Fibroblast of skin of left quadriceps (primary cell): ENCODE measurements at regions not wholly inside any gene's neighbourhood (a gene's known extent, or its start where the extent isn't known, plus 50 kb on each side); places are given as distances from the start of the nearest gene placed in this dataset.

ENCODE experiments used
- DNase-seq, 2 experiments: peaks; one replicate each; pipeline ENCODE4 v3.0.0-alpha.2; 2013; ENCODE audit warnings: low read depth in 2 of 2

DNA sequence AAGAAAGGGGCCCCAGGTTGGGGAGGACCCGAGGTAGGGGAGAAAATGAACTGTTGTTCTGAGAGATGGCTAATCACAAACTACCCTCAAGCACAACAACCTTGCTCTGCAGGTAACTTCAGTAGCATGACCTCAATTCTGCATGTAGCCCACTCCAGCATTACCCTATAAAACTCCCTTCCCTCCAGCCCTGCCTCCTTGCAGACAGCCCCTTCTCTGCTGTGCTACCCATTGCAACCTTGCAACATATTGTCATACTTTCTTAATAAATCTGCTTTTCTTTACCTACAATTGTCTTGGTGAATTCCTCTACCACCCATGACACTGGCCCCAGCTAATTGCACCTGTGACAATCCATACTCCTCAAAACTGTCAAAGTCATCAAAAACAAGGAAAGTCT, 428.9 kb downstream of the MATN1 start:
- DNase-seq = no peak

DNA sequence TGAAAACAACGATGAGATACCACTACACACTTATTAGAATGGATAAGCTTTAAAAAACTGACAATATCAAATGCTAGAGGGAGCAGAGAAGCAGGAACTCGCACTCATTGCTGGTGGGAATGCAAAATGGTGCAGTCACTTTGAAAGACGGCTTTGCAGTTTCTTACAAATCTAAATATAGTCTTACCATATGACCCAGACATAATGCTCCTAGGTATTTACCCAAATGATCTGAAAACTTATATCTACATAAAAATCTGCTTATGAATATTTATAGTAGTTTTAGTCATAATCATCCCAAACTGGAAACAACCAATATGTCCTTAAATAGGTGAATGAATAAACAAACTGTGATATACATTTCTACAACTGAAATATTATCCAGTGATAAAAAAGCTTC, 430.9 kb downstream of the MATN1 start:
- DNase-seq = no peak

DNA sequence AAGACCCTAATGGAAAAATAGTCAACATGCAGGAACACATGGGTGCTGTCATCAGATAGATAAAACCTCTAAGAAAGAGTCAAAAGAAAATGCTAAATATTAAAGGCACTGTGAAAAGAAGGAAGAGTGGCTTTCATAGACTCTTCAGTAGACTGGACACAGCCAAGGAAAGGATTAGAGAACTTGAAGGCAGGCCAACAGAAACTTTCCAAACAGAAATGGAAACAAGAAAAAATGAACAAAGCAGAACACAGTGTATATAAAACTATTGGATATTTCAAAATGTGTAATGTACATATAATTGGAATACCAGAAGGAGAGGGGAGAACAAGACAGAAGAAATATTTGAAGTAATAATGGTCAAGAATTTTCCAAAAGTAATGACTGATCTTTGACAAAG, 431.9 kb downstream of the MATN1 start:
- DNase-seq = no peak

DNA sequence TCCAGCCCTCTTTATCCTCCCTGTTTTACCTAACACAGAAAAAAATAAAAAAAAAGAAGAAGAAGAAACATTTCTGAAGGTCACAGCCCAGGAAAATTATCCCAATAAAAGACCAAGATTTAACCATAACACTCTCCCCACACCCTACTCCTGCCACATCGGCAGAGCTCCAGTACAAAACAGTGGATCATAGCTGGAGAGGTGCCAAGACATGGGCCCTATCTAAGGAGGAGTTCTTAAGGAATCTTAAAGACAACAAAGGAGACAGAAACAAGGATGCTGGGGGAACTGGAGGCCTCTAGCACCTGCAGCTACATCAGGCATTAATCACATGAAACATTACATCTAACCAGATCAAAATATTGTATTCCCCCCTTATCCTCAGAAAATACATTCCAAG, 432.8 kb downstream of the MATN1 start:
- DNase-seq = no peak

DNA sequence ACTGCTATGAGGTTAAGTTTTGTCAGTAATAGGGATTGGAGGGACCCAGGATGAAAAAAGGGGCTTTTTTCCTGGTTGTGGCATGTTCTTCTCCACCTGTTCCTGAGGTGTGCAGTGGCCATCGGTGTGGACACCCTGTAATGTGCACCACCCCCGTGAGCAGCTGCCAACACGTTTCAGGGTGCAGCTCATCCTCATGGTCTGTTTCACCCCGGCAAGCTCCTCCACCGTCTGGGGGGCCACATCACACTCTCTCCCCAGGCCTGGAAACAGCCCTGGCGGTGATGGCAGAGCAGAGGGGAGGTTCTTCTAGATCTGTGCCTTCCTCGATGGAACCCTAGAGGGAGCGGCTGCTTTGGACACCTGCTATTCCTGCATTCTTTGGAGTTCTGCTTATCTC, 435.4 kb downstream of the MATN1 start:
- no peak for DNase-seq

DNA sequence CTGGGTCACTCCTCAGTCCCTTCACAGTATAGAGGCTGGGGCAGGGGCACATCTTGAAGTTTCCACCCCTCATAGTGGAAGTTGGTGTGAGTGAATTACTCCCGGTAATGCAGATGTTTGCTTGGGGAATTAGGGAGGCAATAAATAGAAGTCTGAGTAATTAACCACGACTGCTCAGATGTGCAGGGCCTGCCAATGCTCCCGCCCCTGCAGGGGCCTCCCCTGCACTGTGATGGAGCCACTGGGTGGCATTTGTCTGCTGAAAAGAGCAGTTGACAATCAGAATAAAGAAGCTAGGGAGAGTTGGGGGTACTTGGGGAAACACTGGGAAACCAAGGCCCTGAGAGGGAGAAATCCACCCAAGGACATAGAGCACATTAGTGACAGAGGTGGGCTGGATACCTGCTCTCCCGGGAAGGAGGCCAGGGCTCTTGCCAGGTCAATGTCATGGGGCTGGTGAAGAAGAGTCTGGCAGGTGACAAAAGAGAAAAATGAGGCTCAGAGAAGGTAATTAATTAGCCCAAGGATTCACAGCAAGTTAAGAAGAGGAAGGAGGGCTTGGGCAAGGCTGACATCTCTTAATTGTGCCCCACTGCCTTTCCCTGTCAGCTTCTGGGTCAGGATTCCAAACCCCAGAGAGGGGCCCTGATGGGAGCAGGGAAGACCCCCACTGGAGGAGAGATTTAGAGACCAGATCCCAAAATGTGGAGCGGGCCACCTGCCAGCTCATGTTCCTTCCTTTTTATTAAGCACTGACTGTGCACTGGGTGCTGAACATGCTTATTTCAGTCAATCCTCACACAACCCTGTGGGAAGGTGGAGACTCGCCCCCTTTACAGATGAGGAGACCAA, 436.2 kb downstream of the MATN1 start:
- DNase-seq = no peak

DNA sequence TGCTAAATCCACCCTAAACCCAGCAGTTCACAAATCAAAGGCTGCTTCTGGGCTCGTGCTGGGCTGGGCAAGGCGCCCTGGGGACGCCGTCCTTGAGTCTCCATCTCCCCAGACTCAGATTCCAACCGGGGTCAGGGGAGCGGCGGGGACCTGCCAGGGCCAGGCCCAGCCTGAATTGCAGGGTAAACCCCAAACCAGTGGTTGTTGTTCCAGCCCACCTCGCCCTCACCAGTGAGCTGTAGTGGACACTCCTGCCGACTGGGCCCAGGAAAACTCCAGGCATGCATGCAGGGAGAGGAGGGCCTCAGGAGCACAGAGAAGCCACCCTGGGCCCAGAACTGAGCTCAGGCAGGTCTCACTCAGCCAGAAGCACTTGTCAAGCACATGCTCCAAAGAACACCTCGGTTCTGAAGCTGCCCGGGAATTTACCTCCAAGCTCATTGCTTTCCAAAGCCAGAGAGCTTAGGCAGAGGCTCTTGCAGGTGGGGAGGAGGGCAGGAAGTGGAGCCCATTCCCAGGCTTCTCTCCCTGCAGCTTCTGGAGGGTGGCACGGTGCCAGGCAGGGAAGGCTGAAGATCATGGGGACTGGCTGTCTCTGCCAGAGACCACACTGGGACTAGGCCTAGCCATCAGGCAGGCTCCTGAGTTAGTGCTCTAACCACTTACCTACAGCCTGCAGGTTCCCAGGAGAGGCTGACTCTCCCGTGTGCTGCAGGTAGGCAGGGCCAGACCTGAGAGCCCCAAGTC, 437.0 kb downstream of the MATN1 start:
- DNase-seq = no peak

DNA sequence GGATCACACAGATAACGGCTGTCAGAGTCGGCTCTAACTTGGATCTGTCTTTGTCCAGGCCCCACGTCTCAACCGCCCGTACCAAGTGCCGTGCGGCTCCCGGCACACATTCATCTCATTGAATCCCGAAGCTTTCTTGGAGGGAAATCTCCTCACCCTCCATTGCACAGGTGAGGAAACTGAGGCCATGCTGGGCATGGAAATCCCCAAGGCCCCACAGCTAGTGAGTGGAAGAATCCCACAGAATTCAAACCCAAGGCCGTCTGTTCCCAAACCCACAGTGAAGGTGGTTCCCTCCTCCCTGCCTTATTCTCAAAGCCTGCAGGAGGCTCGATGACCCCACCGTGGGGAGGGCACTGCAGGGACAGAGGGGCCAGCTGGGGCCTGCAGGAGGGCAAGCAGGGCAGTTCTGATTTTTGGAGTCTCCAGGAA, 437.9 kb downstream of the MATN1 start:
- DNase-seq = no peak

DNA sequence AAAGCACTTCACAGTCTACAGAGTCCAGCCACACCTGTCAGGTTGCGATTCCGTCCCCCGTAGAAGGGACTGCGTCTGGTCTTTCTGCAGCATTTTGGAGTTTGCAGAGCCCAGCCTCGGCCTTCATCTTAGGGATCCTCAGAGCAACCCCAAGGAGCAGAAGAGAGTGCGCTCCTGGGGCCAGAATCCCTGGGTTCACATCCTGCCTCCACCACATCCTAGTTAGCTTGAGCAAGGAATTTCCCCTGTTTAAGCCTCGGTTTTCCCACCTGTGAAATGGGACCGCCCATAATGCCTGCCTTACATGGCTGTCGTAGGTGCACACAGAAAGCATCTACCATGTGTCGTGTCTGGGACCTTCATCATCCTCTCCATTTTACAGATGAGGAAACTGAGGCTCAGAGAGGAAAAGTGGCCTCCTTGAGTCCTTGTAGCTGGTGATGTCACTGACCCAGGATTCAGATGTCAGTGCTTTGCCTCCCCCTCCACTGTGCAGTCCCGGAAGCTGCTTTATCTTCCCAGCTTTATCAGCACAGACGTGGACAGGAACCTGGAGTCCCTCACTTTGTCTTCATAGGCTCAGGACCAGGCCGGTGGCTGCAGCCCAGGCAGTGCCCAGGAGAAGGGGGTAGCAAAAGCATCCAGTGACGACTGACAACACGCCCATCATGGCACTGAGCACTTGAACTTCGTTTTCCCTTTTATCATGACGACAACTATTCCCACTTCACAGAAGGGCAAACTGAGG, 438.5 kb downstream of the MATN1 start:
- no peak for DNase-seq

DNA sequence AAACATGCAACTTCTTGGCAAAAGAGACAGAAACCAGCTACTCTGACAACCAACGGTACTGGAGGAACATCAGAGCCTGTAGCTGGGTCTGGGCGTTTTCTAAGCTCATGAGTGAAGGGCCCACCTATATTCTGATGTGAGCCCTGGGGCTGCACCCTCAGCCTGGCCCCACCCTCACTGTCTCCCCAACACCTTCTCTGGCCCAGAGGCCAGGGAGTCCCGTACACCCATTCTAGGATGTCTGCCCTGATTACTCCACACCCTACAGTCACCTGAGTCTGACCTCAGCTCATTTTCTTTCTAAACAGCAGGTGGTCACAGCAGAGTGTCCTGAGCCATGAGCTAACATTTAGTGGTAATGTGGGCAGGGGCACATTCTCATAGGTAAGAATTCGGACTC, 439.2 kb downstream of the MATN1 start:
- DNase-seq = no peak

DNA sequence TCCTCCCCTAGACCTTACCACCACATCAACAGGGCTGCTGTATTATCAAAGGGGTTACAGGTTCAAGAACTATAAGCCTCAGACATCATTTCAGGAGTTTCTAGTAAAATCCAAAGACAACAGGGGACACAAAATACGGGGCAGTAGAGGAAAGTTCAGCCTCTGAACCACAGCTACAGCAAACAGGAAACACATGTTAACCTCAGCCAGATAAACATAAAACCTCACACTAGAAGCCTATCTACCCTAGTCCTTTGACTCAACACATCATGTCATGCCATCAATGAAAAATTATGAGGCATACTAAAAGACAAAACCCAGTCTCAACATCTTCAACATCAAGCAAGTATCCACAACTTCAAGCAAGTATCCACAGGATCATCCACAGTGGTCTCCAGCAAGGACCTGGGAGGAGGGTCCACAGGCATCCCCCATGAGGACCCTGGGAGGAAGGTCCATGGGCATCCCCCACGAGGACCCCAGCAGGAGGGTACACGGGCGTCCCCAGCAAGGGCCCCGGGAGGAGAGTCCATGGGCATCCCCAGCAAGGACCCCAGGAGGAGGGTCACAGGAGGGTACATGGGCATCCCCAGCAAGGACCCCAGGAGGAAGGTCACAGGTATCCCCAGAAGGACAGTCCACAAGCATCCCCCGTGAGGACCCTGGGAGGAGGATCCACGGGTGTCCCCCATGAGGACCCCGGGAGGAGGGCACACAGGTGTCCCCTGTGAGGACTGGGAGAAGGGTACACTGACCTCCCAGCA, 440.0 kb downstream of the MATN1 start:
- DNase-seq = no peak

DNA sequence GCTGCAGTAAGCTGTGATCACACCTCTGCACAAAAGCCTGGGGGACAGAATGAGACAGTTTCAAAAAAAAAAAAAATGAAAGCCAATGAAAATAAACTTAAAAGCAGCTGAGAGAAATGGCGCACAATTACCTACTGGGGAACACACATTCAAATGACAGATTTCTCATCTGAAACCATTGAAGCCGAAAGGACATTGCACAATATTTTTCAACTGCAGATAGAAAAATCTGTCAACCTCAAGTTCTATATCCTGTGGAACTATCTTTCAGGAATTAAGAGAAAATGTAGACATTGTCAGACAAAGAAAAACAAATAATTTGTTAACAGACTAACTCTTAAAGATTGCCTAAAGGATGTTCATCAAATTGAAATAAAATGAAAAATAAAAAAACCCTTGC, 442.8 kb downstream of the MATN1 start:
- no peak for DNase-seq

DNA sequence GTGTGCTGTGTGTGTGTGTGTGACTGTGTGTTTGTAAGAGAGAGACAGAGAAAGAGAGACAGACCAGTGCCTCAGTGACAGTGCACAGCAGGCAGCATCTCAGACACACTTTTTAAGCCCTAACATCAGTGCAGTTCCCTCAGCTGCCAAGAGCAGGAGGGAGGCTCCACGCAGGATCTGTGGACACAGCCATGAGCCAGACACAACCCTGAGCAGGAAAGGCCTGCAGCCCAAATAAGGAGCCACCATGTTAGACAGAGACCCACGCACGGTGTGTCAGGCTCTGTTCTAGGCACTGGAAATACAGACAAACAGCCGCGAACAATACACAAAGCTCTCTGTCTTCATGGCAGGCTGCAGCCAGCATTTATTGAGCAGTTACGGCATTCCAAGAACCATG, 445.5 kb downstream of the MATN1 start:
- no peak for DNase-seq

DNA sequence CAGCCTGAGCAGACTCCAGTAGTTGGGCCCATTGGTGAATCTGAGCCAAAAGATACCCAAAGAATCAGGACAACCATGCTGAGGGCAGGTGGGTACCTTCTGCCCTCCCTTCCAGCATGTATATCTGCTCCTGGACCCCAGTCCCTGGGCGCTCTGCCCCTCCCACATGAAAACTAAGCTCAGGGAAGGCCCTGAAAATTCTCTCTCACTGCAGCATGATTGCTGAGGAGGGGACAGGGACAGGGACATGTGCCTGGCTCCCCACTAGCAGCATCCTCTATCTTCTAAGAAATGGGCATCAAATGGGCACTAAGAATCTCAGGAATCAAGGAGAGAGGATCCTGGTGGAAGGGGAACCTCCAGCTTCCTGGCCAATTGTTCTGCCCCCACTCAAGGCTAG, 446.0 kb downstream of the MATN1 start:
- no peak for DNase-seq

DNA sequence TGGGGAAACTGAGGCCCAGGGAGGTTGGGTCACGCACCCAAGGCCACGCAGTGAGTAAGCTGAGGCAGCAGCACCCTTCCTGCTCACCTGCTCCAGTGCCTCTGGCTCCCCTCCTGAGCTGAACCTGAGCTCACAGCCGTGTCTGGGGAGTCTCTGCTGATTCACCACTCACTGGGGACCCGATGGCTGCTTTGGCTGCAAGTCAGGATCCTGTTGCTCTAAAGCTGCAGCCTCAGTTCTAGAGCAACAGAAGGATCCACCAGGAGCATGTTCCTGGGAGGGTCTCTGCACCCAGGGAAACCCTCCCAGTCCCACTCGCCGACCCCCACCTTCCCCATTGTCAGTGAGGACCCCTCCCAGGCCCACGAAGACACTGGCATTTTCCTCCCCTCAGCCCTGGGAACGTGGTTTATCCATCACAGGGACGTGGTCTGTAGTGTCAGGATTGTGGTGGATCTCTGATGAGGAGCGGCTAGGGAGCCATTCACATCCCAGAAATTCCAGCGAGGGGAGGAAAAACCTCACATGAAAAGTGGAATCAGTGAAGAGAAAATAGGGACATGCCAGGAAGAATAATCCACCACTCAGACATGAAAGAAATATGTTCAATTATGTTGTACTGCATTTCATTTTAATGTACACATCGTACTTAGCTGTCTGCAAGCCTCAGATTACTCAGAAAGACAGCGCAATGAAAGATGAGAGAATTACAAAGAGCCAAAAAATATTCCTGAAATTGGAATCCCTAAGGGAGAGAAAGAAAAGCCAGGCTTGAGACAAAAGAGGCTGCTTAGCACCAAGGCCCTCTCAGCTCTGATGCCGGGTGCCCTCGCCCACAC, 447.2 kb downstream of the MATN1 start:
- DNase-seq = no peak

DNA sequence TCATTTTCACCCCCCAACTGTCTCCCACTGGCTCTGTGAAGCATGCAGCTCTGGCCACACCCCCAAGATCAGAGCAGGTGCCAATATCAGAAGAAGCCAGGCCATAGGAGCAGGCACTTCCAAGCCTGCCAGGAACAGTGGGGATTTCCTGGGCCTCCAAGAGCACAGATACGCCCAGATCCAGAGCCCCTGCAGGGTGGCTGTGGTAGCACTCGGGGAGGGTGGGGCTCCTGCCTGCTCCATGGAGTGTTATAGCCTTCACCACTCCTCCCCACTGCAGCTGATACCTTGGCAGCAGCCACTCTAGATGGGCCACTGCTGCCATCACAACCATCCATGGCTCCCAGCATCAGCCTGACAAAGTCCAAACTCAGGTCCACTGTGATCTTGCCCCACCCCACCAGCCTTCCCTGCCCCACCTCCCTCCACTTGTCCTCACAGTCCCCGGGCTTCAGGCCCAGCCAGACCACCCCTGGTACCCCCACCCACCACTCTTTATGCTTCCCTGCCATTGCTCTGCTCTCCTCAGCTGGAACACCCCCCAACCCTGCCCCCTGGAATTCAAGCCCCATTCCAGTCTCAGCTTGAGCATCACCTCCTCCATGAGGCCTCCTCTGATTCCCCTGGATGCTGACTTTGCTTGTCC, 448.3 kb downstream of the MATN1 start:
- DNase-seq = no peak

DNA sequence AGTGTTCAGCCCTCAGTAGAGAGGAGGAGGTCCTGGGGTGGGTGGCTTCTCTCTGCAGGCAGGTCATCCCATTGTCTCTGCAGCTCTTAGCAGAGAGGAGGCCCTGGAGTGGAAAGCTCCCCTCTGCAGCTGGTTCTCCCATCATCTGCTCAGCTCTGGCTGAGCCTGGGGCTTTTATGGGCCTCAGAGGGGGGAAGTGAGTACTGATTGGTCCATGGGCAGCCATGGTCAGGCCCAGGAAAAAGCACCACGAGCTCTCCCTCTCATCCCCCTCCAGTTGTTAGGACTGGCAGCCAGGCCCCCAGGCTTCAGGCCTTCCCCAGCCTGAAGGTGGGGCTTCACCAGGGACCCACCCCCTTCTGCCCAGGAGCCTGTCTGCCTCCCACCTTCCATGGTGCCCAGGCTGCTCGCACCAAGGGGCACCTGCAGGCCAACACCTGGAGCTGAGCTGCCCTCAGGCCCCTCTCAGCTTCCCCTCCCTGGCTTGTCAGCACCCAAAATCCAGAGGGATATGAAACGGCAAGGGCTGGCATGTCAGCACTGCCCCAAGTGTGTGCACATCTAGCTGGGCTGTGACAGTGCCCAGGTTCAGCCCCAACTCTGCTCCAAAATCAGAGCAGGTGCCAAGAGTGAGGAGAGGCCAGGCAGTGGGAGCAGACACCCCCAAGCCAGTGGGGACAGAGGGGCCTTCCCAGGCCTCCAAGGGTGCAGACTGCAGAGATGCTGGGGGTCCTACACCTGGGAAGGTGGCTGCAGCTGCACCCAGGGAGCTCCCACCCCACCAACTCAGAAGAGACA, 449.0 kb downstream of the MATN1 start:
- no peak for DNase-seq

DNA sequence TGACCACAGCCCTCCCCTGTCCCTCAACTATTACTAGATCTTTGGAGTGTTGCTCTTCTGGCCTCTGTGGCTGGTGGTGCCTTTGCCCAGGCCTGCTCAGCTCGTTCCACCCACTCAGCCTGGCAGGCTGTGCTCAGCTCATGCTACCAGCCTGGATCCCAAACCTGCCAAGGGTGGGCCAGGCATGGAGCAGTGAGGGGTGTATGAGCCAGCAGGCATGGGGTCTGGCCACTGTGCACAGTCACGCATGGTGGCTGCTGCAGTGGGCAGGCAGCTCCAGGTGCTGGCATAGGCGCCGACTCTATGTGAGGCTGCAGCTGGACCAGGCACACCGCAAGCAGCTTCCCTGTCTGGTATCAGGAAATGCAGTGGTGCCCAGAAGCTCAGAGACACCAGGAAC, 449.9 kb downstream of the MATN1 start:
- DNase-seq = no peak

DNA sequence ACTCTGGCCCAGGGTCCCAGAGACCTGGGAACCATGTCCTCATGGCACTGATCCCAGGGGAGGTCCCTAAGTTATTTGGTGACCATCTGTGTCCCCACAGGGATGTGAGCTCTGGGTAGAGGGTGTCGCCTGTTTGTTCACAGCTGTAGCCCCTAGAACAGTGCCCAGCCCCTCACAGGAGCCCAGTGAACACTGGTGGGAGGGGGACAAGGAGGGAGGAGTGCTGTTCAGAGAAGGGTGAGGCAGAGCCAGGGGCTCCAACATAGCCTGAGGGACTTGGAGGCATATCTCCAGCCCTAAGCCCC, 450.4 kb downstream of the MATN1 start:
- DNase-seq = no peak
